ENCODE measurements at regions not wholly inside any gene's neighbourhood (a gene's known extent, or its start where the extent isn't known, plus 50 kb on each side); places are given as distances from the start of the nearest gene placed in this dataset.

DNA sequence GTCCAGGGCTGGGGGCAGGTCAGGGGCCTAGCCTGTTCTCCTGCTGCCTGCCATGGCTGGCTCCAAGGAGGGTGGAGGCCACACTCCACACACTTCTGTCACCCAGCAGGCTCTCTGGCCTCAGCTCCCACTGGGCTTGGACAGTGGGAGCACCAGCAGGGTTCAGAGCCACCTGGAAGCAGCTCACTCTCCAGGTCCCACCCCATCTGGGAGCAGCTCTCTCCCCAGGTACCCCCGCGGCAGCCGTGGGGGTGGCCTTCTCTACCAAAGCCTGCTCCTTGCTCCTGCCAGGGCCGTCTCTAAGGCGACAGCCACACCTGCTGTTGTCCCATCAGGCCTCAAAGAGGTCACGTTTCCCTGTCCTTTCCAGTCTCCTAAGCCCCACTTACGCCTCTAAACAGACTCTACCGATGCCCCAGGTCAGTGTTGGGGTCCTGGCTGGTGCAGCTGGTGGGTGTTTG is 142.5 kb upstream of the RET start:
- TF ChIP-seq POLR2A (IDR thresholded peaks at IDR 0.05) = no peak
- TF ChIP-seq, protein P1, sequence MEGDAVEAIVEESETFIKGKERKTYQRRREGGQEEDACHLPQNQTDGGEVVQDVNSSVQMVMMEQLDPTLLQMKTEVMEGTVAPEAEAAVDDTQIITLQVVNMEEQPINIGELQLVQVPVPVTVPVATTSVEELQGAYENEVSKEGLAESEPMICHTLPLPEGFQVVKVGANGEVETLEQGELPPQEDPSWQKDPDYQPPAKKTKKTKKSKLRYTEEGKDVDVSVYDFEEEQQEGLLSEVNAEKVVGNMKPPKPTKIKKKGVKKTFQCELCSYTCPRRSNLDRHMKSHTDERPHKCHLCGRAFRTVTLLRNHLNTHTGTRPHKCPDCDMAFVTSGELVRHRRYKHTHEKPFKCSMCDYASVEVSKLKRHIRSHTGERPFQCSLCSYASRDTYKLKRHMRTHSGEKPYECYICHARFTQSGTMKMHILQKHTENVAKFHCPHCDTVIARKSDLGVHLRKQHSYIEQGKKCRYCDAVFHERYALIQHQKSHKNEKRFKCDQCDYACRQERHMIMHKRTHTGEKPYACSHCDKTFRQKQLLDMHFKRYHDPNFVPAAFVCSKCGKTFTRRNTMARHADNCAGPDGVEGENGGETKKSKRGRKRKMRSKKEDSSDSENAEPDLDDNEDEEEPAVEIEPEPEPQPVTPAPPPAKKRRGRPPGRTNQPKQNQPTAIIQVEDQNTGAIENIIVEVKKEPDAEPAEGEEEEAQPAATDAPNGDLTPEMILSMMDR (IDR thresholded peaks at IDR 0.05) = no peak

Data from lower leg skin (tissue), 3 donors.